CD4-positive, alpha-beta T cell treated with Interferon alpha-2 for 1 hour (primary cell): ENCODE measurements at regions not wholly inside any gene's neighbourhood (a gene's known extent, or its start where the extent isn't known, plus 50 kb on each side); places are given as distances from the start of the nearest gene placed in this dataset.

Source experiments
- DNase-seq, 2 donors: peaks; one replicate each; pipeline ENCODE4 v3.0.0-alpha.2; 2020 to 2022

DNA sequence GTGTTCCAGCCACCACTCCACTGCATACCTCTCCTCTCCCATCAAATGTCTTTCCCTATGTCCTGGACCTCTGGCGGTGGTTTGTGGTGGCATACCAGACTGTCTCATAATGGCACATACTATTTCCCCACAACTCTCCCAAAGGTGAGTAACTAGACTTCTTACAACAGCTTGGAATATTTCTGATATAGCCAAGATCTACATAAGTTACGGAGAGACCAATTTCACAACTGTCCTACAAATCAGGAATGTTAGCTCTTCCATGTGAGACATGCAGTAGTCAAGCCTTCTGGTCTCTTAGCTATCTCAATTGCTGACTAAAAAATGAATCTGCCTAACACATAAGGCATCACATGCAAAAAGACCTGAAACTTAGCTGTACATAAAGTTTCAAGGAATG, 588.9 kb downstream of the RNF144B start:
- DNase-seq, result no peak

- no peak for DNase-seq
Observed at GRCh38 chr6:18976966-18977365, 589.8 kb downstream of the RNF144B start.

- no peak for DNase-seq
Observed at GRCh38 chr6:18978337-18979128, 591.4 kb downstream of the RNF144B start.

DNA sequence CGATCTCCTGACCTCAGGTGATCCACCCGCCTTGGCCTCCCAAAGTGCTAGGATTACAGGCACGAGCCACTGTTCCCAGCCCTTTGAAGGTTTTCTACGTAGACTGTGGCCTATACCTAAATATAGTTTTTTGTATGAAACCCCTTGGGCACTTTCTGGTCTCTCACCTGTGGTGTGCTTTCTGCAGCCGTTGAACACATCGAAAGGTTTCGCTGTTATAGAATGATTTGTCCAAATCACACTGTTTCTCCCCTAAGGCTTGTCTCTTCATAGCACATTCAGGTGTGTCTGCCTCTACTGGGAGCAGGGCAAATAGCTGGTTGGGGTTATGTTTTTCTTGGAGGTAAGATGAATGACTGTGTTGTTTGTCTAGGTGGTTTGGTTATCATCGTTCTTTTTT, 597.9 kb downstream of the RNF144B start:
- no peak for DNase-seq

DNA sequence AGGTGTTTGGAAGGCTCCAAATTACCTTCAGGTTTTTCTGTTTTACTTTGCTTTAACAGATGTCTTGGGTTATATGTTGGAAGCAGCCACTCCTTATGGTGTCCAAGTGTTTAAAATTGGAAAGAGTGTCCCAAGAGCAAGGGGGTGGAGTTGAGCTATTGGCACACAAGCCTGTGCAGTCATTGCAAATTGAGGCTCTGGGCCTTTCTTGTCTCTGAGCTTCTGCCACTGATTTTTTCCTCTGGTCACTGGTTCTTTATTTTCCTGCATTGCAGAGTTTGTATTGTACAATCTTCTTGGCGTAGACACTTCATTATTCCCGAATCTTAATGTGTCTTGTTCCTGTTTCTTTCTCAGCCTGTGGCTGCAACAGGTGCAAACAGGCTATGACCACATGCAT, 598.8 kb downstream of the RNF144B start:
- DNase-seq, result no peak

DNA sequence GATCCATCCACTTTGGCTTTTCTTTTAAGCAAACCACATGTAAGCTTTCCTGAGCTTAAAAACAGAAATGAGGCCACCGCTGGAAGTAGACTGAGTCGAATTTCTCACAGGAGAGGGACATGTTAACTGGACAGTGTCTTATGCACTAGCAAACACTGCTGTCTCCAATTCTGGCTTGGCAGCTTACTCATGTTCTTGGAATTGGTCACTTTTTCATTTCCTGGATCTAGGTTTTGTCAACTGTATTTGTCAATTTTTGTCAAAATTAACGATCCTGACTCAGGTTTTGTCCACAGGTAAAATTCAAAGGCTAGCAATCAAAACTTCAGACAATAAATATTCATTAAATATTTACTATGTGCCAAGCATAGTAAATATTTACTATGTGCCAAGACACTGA, 601.5 kb downstream of the RNF144B start:
- no peak for DNase-seq

GRCh38 chr6:18990059-18990978, 603.2 kb downstream of the RNF144B start:
- peak in 1 of 2 donors; percentile 2 for DNase-seq

DNA sequence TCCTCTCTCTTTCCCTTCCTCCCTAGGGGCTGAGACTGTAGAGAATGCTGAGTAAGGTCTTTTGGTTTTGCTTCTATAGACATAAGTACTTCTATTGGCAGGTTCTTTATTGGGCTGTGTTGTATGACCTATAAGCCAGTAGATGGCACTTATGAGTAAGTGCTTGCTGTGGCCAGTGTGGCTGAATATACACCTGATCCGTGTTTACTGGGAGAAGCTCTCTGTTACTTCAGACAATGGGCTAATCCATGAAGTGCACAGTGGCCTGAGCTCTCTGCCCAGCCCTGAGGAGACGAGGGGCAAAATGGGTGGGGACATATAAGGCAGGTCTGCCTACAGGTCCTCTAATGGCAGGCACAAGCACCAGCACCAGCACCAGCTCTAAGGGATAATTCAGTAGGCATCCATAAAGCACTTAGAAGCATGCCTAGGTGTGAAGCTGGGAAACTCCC, 610.3 kb downstream of the RNF144B start:
- DNase-seq, result no peak

- DNase-seq, result no peak
Observed at GRCh38 chr6:19002976-19003560, 615.9 kb downstream of the RNF144B start.

GRCh38 chr6:19004176-19004575, 617.0 kb downstream of the RNF144B start:
- no peak for DNase-seq

- DNase-seq, result no peak
Observed at GRCh38 chr6:19009769-19010168, 622.6 kb downstream of the RNF144B start.

GRCh38 chr6:19013026-19013705, 626.0 kb downstream of the RNF144B start:
- DNase-seq, result no peak

GRCh38 chr6:19024737-19025136, 637.6 kb downstream of the RNF144B start:
- no peak for DNase-seq

DNA sequence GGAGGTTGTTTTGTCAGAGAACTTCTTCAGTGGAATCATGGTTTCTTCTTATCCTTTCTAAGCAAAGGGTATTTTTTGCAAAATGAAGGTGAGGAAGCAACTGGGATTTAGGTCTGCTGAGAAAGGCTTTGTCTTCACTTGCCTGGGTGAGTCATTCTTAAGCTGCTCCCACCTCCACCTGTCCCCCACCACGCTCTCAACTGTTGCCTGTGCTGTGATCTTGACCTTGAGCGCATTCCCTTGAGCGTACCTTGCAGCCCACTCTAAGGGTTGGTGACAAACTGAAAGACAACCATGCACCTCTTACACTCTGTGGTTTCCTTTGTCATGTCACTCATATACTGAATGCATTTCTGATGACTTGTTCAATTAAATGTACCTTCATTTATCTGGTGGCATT, 641.1 kb downstream of the RNF144B start:
- DNase-seq, result no peak

DNA sequence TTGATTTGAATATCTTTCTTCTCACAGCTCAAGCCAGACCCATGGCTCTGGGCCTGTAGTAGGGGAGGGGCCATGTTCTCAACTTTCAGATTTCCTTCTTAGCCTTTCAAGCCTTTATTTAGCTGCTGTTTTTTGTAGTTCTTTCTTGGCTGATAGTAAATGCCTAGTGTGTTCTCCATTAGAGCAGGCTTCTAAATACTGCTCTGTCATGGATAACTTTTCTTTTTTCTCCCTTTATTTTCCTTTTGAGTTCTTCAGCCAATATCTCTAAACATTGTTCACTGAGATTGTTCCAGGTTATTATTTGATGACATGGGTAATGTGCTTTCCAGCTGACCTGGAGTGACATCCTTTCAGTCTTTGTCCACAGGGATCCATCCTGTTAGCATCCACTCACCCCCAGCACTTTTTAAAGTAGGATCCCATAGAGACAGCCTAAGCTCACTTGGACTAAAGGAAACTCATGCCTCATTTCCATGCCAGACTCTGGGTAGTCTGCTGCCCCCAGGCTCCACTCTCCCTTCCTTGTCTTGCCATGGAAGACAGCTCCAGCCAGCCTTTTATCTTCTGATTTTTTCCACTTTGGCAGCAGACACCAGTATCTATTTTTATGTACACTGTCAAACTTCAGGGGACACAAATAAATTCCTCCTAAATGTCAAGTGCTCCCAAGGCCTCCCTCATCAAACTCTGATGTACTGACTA, 645.6 kb downstream of the RNF144B start:
- no peak for DNase-seq

DNA sequence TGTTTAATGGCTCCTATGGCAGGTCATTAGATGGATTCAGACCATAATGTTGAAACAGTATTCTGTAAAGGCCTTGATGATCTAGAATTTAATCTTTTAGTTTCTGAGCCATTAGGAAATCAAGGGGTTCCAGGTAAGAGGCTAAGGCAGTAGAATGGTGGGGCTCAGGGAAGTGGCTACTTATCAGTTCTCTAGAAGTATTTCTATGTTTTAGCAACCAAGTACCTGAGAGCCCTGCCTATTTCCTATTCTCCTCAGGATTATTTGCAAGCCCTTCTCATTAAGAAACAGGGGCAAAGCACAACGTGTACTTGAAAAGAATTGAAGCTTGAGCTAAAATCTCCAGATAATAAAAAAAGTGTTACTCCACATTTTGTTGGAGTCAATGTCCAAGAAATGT, 646.5 kb downstream of the RNF144B start:
- DNase-seq, result no peak

DNA sequence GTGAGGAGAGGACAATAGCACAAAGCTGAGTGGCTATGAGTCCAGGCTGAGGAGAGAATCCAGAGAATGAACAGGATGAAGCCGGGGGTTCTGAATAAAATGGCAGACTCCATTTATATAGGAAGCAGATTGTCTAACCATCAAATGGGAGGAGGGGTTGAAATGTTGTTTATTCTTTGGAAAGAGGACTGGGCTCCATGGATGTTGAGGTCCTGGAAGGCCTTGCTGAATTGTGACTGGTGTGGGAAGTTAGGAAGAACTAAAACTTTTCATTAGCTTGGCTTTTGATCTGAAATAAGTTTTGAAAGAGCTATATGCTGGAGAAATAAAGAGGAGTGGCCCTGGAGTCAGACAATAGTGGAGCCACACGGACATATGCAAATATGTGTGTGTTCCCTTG, 647.8 kb downstream of the RNF144B start:
- no peak for DNase-seq

GRCh38 chr6:19035461-19036195, 648.5 kb downstream of the RNF144B start:
- DNase-seq, result no peak

- DNase-seq, result no peak
Observed at GRCh38 chr6:19036196-19036555, 649.0 kb downstream of the RNF144B start.

- DNase-seq, result no peak
Observed at GRCh38 chr6:19037607-19038006, 650.5 kb downstream of the RNF144B start.

- DNase-seq, result no peak
Observed at GRCh38 chr6:19039287-19039686, 652.1 kb downstream of the RNF144B start.

- DNase-seq, result no peak
Observed at GRCh38 chr6:19041906-19042305, 654.8 kb downstream of the RNF144B start.
